ENCODE measurements at regions not wholly inside any gene's neighbourhood (a gene's known extent, or its start where the extent isn't known, plus 50 kb on each side); places are given as distances from the start of the nearest gene placed in this dataset.

DNA sequence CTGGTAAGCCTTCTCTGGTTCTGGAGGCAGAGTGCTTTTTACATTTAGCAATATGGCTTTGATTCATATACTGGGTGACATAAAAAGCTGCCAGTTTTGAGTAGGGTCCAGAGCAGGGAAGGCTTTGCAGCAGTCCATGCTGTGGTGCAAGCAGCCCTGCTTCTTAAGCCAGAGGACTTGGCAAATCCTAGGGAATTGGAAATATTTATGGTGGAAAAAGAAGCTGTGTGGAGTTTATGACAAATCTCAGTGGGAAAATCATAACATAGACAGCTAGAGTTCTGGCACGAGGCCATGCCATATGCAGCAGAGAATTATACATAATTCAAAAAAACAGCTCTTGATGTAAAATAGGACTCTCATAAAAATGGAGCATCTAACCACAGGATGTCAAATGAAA is 536.4 kb downstream of the RASEF start:
- Histone ChIP-seq H3K4me1 (ENCODE audit: control insufficient read depth, insufficient read depth, low read length) (no peaks in the 10 kb centered on the region), H3K9ac (ENCODE audit: low read length) (no peak overlapping the region), H3K27ac (ENCODE audit: low read depth, low read length) (no peak overlapping the region), H3K36me3 (ENCODE audit: control insufficient read depth, insufficient read depth, low read length) (no peaks in the 10 kb centered on the region), H3K4me3 (ENCODE audit: low read length) (no peak overlapping the region), H3K27me3 (ENCODE audit: control insufficient read depth, insufficient read depth, low read length) (no peaks in the 10 kb centered on the region)

DNA sequence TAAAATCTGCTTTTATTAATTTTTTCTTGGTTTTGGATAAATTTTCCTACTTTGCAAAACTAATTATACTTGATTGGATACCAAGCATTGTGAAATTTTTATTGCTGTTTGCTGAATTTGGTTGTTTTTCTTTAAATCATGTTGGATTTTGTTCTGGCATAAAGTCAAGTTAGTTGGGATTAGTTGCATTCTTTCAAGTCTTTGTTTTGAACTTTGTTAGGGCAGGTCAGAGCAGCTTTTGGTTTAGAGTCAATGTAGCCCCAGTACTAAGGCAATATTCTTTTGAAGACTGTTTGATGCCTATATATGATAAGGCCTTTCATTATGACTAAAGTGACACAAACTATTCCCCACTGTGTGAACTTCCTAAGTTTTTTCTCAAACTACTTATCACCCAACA is 531.1 kb downstream of the RASEF start:
- Histone ChIP-seq H3K9ac (ENCODE audit: low read length) (no peak overlapping the region), H3K27me3 (ENCODE audit: control insufficient read depth, insufficient read depth, low read length) (no peaks in the 10 kb centered on the region)

DNA sequence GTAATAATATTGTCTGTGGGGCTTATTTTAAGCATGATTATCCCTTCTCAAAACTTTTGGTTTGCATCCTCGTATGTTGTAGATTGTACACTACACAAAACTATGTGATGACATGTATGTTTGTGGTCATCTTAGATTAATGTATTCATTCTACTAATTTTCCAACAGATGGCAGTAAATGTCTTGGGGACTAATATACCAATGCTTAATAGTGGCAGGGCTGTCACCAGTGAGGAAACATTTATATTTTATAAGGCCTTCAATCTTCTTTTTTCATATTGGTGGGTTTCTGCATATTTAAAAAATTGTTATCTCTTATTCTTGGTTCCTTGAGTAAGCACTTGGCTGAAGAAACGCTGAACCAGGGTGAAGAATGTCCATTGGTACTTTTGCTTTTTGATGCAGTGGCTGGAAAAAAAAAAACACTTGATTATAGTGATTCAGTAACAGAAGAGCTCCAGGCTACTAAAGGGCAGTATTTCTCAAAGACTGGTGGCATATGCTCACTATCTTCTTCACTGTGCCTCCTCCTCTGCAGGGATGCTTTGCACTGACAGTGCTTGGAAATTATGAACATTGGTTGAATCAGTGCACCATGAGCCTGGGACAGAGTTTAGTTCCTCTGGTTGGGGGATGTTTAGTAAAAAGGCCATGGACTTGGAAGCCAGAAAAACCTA is 530.3 kb downstream of the RASEF start:
- Histone ChIP-seq H3K4me3 (ENCODE audit: low read length) (no peak overlapping the region), H3K36me3 (ENCODE audit: control insufficient read depth, insufficient read depth, low read length) (no peaks in the 10 kb centered on the region), H3K4me1 (ENCODE audit: control insufficient read depth, insufficient read depth, low read length) (no peaks in the 10 kb centered on the region), H3K27me3 (ENCODE audit: control insufficient read depth, insufficient read depth, low read length) (no peaks in the 10 kb centered on the region), H3K27ac (ENCODE audit: low read depth, low read length) (no peak overlapping the region), H3K9ac (ENCODE audit: low read length) (no peak overlapping the region)

More for the DNA sequence above, 531.1 kb downstream of the RASEF start:
- Histone ChIP-seq H3K4me1 (ENCODE audit: control insufficient read depth, insufficient read depth, low read length) (no peaks in the 10 kb centered on the region), H3K4me3 (ENCODE audit: low read length) (no peak overlapping the region), H3K36me3 (ENCODE audit: control insufficient read depth, insufficient read depth, low read length) (no peaks in the 10 kb centered on the region), H3K27ac (ENCODE audit: low read depth, low read length) (no peak overlapping the region)

DNA sequence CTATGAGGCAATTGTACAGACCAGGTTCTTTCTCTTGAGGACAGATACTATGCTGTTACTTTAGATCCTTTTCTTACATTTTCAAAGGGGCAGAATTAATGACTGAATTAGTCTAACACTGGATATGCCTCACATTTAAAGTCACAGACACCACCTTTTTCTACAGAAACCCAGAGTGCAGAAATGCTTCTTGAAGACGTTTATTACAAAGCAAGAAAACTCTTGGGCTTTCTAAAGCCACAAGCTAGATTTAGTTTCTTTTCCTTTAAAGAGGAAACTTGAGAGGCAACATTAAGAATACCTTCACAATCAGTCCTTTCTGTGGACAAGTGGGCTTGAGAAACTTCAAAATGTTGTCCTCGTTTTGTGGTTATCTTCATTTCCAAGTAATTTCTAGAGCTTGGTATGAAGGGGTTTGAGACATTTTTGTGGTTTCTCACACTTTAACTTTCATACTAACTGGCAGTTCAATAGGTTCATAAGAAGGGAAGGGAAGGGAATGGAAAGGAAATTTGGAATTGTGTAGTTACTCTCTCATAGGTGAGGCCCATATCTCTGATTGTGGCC is 527.4 kb downstream of the RASEF start:
- Histone ChIP-seq H3K4me1 (ENCODE audit: control insufficient read depth, insufficient read depth, low read length) (no peaks in the 10 kb centered on the region), H3K27me3 (ENCODE audit: control insufficient read depth, insufficient read depth, low read length) (no peaks in the 10 kb centered on the region), H3K36me3 (ENCODE audit: control insufficient read depth, insufficient read depth, low read length) (no peaks in the 10 kb centered on the region), H3K9ac (ENCODE audit: low read length) (no peak overlapping the region), H3K27ac (ENCODE audit: low read depth, low read length) (no peak overlapping the region), H3K4me3 (ENCODE audit: low read length) (no peak overlapping the region)

DNA sequence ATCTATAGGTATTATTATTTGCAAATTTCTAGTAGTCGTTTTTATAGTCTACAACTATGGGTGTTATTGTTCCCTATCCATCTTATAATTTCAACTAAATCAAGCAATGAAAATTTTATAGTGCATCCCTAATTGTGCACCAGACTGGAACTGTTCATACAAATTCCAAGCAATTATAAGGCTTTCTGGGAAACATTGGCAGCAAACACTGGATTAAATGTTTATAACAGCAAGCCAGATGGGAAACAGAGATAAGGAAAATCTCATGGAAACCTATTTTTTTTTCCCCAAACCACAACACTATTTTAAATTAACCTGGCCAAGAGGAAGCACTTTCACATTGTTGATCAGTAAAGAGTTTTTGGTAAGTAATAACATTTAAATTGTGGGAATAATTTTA is 524.3 kb downstream of the RASEF start:
- H3K4me1 ChIP-seq (ENCODE audit: control insufficient read depth, insufficient read depth, low read length): no peaks in the 10 kb centered on the region
- H3K36me3 ChIP-seq (ENCODE audit: control insufficient read depth, insufficient read depth, low read length): no peaks in the 10 kb centered on the region
- H3K9ac ChIP-seq (ENCODE audit: low read length): no peak overlapping the region
- no peak overlapping the region for H3K27ac ChIP-seq (ENCODE audit: low read depth, low read length)
- no peaks in the 10 kb centered on the region for H3K27me3 ChIP-seq (ENCODE audit: control insufficient read depth, insufficient read depth, low read length)
- no peak overlapping the region for H3K4me3 ChIP-seq (ENCODE audit: low read length)

DNA sequence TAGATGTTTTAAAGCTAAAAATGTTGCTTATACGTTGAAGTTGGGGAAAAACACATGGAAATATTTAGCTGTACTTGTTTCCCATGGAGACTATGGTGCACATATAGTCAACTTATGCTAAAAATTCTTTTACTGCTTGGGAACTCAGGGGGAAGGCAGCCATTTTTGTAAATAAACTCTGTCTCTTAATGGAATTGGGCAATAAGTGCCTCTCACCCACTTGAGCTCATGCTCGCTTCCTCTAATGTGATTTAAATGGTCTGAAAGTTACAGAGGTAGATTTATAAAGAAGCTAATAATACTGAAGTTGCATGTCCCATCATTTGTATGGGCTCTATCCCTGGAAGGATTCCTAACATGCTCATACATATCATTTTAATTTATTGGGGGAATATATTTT is 523.8 kb downstream of the RASEF start:
- H3K27ac ChIP-seq (ENCODE audit: low read depth, low read length): no peak overlapping the region
- H3K9ac ChIP-seq (ENCODE audit: low read length): no peak overlapping the region
- no peak overlapping the region for H3K4me3 ChIP-seq (ENCODE audit: low read length)
- no peaks in the 10 kb centered on the region for H3K36me3 ChIP-seq (ENCODE audit: control insufficient read depth, insufficient read depth, low read length)
- no peaks in the 10 kb centered on the region for H3K27me3 ChIP-seq (ENCODE audit: control insufficient read depth, insufficient read depth, low read length)
- no peaks in the 10 kb centered on the region for H3K4me1 ChIP-seq (ENCODE audit: control insufficient read depth, insufficient read depth, low read length)

DNA sequence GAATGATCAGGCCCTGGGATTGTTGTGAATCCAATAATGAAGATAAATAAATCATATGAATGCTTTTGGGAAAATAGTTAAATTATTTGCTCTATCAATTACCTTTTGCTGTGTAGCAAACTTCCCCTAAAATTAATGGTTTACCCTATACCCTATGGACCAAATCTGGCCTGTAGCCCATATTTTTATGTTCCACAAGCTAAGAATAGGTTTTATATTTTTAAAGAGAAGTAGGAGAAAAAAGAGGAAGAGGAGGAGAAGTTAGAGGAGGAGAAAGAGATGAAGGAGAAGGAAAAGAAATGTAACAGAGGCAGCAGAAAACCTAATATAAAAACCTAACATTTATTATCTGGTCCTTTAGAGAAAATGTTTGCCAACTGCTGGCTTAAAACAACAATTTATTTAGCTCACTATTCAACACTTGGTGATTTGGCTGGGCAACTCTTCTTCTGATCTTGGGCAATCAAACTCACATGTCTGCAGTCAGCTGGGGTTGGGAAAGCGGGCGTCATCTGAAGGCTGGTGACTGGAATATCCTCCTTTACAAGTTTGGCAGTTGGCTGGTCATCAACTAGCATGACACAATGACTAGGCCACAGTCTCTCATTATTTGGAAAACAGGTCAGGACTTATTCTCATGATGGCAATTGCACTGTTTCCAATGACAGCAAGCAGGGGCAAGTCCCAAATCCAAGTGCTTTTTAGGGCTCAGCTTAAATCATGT is 522.9 kb downstream of the RASEF start:
- H3K27ac ChIP-seq (ENCODE audit: low read depth, low read length): no peak overlapping the region

DNA sequence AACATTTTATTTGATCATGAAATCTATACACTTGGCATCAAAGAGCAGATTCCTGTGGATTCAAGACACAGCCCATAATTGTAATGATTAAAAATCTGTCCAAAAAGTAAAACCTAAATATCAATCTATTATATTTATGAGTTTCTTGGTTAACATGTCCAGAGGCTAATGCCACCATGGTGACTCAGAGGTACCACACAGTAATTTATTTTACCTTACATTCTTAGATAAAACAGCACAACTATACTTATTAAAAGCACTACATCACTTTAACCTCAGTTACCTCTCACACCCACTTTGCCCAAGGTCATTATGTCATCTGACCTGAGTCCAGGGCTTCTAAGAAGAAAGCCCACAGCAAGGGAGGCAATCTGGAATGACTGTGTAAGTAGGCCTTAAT is 519.2 kb downstream of the RASEF start:
- no peaks in the 10 kb centered on the region for H3K27me3 ChIP-seq (ENCODE audit: control insufficient read depth, insufficient read depth, low read length)
- H3K4me1 ChIP-seq (ENCODE audit: control insufficient read depth, insufficient read depth, low read length): no peaks in the 10 kb centered on the region
- H3K36me3 ChIP-seq (ENCODE audit: control insufficient read depth, insufficient read depth, low read length): no peaks in the 10 kb centered on the region
- H3K4me3 ChIP-seq (ENCODE audit: low read length): no peak overlapping the region
- no peak overlapping the region for H3K27ac ChIP-seq (ENCODE audit: low read depth, low read length)
- H3K9ac ChIP-seq (ENCODE audit: low read length): no peak overlapping the region

More for the DNA sequence above, 522.9 kb downstream of the RASEF start:
- H3K9ac ChIP-seq (ENCODE audit: low read length): no peak overlapping the region
- no peaks in the 10 kb centered on the region for H3K4me1 ChIP-seq (ENCODE audit: control insufficient read depth, insufficient read depth, low read length)
- no peaks in the 10 kb centered on the region for H3K36me3 ChIP-seq (ENCODE audit: control insufficient read depth, insufficient read depth, low read length)
- no peak overlapping the region for H3K4me3 ChIP-seq (ENCODE audit: low read length)
- no peaks in the 10 kb centered on the region for H3K27me3 ChIP-seq (ENCODE audit: control insufficient read depth, insufficient read depth, low read length)

DNA sequence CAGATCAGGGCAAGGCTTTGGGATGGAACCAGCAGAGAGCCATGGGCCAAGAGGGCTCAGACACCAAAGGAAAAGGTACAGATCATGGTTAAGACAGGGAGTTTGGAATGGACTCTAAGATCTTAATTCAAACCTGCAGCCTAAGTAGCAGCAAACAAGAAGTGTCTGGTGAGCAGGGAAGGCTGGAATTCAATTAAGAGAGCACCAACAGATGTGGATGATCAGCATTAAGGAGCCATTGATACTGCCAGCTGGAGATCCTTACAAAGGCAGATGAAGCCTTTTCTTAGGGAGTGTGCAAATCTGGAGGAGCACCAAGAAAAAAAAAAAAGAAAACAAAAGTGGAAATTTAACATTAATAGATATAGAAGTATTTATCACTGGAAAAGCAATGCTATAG is 516.8 kb downstream of the RASEF start:
- H3K4me3 ChIP-seq (ENCODE audit: low read length): no peak overlapping the region
- no peak overlapping the region for H3K27ac ChIP-seq (ENCODE audit: low read depth, low read length)
- no peaks in the 10 kb centered on the region for H3K36me3 ChIP-seq (ENCODE audit: control insufficient read depth, insufficient read depth, low read length)
- no peak overlapping the region for H3K9ac ChIP-seq (ENCODE audit: low read length)
- H3K27me3 ChIP-seq (ENCODE audit: control insufficient read depth, insufficient read depth, low read length): no peaks in the 10 kb centered on the region
- H3K4me1 ChIP-seq (ENCODE audit: control insufficient read depth, insufficient read depth, low read length): no peaks in the 10 kb centered on the region

DNA sequence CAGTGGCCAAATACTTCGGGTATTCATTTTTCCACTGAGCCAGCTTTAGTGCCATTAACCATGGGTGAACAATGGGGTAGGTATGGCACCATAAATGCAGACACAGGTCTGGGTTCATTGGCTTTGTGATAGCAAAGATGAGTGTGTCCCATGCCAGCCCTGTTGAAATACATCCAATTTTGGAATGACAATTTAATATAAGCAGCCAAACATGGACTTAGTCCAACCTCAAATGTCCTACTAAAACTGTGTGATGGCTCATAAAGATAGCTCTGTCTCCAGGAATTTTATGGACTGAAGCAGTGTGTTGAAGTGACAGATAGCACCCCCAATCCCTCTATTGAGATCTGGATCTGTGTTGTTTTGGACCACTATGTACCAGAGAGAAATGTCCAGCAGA is 514.9 kb downstream of the RASEF start:
- Histone ChIP-seq H3K4me3 (ENCODE audit: low read length) (no peak overlapping the region), H3K27me3 (ENCODE audit: control insufficient read depth, insufficient read depth, low read length) (no peaks in the 10 kb centered on the region), H3K36me3 (ENCODE audit: control insufficient read depth, insufficient read depth, low read length) (no peaks in the 10 kb centered on the region), H3K27ac (ENCODE audit: low read depth, low read length) (no peak overlapping the region), H3K4me1 (ENCODE audit: control insufficient read depth, insufficient read depth, low read length) (no peaks in the 10 kb centered on the region), H3K9ac (ENCODE audit: low read length) (no peak overlapping the region)

DNA sequence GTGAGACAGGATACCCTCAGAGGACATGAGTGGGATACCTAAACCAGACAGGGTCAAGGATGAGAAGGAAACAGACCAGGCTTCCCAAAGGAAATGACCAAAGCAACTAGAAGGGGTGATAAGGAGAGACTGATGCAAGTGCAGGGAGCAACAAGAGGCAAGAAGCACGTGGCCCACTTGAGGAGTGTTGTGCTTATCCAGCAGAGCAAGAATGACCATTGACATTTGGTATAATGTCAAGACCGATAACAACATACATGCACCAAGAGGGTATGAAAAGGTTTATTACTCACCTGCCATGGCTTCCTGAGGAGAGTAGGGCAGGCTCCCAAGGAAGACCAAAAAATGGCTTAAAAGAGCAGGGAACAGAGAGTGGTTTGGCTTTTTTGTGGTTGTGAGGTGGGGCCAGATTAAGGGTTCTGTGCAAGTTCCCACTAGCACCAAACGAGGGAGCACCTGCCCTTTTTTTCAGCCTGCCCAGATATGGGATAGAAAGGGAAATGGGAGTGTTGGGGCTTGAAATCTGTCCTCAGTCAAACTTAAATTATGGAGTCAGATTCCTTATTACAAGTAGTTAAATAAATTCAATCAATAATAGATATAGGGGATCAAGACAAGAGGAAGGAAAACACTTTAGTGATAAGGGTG is 513.6 kb downstream of the RASEF start:
- H3K4me3 ChIP-seq (ENCODE audit: low read length): no peak overlapping the region
- H3K27ac ChIP-seq (ENCODE audit: low read depth, low read length): no peak overlapping the region
- no peaks in the 10 kb centered on the region for H3K36me3 ChIP-seq (ENCODE audit: control insufficient read depth, insufficient read depth, low read length)
- H3K27me3 ChIP-seq (ENCODE audit: control insufficient read depth, insufficient read depth, low read length): no peaks in the 10 kb centered on the region
- H3K9ac ChIP-seq (ENCODE audit: low read length): no peak overlapping the region
- H3K4me1 ChIP-seq (ENCODE audit: control insufficient read depth, insufficient read depth, low read length): no peaks in the 10 kb centered on the region

DNA sequence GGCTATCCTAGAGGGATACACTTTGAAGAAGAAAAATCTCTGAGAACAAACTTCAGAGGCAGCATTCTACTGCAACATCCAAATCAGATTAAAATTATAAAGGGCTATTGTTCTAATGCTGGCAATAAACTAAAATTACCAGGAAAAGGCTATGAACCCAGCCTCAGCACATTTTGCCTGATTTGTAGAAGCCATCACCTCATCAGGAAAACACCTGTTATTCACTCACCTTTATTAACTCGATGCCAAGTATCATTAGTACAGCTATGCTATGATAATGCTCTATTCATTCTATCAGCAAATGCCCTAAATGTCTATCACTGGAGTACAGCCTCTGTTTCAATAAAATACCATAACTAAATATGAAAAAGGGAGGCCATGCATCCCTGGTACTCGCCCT is 510.2 kb downstream of the RASEF start:
- H3K36me3 ChIP-seq (ENCODE audit: control insufficient read depth, insufficient read depth, low read length): no peaks in the 10 kb centered on the region
- H3K27me3 ChIP-seq (ENCODE audit: control insufficient read depth, insufficient read depth, low read length): no peaks in the 10 kb centered on the region
- no peak overlapping the region for H3K27ac ChIP-seq (ENCODE audit: low read depth, low read length)
- no peaks in the 10 kb centered on the region for H3K4me1 ChIP-seq (ENCODE audit: control insufficient read depth, insufficient read depth, low read length)
- no peak overlapping the region for H3K4me3 ChIP-seq (ENCODE audit: low read length)
- no peak overlapping the region for H3K9ac ChIP-seq (ENCODE audit: low read length)

All from rectal smooth muscle tissue (tissue), 1 donor.